ENCODE measurements at regions not wholly inside any gene's neighbourhood (a gene's known extent, or its start where the extent isn't known, plus 50 kb on each side); places are given as distances from the start of the nearest gene placed in this dataset.
"Not testable (repeated sequence)": the region's sequence is repeated elsewhere in the genome, so short reads cannot be mapped to it uniquely, and the experiment has no call there.

DNA sequence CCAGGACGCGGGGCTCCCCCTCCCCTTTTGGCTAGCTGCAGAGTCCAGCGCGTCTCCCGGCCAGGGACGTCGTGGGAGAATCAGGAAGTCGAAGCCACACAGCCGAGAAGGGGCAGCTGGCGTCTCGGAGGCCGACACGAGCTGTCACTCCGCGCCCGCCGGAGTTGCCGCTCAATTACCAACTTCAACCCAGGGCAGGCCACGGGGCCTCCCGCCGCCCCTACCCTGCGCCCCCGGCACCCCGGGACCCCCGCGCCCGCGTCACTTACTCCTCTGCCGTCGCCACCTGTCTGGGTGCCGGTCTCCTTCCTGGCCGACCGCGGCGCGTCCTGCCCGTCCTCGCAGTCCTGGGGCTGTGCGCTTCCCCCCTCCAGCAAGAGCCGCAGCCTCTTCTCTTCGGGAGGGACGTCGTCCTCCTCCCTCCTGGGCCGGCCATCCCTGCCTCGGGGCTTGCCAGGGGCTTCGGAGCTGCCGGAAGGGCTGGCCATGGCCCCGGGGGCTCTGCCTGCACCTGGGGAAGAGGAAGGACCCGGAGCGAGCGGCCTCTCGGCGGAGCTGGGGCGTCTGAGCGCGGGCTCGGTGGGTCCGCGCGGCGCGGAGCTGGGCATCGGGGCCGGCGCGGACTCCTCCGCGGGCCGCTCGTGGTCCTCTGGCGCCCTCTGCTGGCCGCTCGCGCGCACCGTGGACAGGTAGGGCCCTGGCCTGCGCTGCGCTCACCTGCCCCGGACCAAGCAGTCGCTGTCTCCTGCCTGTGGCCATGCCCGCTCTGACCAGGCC, 65.6 kb upstream of the CLEC6A start:
- peak; percentile 58 for DNase-seq

DNA sequence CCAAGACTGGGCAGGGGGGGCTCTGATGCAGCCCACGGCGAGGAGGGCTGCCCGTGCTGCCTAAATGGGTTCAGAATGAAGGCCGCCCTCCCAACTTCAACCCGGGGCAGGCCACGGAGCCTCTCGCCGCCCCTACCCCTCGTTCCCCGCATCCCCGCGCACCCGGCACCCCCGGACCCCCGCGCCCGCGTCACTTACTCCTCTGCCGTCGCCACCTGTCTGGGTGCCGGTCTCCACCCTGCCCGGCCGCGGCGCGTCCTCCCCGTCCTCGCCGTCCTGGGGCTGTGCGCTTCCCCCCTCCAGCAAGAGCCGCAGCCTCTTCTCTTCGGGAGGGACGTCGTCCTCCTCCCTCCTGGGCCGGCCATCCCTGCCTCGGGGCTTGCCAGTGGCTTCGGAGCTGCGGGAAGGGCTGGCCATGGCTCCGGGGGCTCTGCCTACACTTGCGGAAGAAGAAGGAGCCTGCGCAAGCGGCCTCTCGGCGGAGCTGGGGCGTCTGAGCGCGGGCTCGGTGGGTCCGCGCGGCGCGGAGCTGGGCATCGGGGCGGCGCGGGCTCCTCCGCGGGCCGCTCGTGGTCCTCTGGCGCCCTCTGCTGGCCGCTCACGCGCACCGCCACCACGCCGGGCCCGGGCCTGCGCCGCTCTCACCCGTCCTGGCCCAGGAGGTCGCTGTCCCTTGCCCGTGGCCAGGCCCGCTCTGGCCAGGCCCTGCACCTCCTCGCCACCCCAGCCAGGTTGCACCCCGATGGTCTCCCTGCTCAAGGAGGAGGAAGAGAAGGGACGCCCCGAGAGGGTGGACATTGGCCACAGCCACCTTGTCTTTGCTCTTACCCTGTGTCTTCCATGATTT, 59.3 kb upstream of the CLEC6A start:
- DNase-seq: peak; percentile 56

DNA sequence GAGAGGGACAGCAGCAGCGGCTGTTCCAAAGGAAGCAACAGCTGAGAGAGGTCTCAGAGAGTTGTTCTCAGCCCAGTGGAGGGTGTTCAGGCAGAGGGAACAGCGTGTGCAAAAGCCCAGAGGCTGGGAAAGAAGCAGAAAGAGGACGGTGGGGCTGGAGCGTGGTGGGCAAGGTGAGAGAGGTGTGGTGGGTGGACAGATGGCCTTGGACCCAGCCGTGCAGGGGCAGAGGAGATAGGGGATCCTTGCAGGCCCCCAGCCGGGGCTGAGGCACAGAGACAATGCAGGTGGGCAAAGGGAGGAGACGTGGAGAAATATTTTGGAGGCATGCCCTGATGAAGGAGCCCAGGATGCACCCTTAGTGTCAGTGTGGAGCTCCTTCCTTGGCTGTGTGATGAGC, 58.4 kb upstream of the CLEC6A start:
- DNase-seq: not testable (repeated sequence)

DNA sequence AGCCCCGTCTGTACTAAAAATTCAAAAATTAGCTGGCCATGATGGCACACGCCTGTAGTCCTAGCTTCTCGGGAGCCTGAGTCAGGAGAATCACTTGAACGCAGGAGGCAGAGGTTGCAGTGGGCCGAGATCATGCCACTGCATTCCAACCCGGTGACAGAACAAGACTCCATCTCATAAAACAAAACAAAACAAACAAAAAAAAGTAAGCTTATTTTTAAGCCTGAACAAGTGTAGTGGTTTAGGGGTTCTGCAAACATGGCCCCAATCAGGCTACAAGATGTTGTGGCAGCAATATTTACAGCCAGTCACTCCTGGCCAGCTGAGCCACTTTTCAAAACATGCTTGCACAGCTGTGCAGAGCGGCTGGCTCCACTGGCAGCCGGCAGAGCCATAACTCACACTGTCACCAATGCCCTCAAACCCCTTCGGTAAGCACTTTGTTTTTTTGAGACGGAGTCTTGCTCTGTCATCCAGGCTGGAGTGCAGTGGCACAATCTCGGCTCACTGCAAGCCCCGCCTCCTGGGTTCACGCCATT, 56.2 kb upstream of the CLEC6A start:
- DNase-seq: not testable (repeated sequence)

DNA sequence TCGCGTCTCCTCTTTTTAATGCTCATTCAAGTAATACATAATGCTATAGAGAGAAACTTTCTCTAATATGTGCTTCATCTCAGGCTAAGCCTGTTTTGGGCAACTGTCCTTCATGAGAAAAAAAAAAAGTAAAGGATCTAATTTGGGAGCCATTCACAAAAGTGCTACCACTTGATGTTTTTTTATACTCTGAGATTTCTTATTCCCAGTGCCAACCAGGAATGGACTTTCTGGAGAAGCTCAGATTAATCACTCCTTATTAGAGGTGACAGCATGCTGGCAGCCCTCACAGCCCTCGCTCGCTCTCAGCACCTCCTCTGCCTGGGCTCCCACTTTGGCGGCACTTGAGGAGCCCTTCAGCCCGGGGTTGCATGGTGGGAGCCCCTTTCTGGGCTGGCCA, 51.9 kb upstream of the CLEC6A start:
- not testable (repeated sequence) for DNase-seq

DNA sequence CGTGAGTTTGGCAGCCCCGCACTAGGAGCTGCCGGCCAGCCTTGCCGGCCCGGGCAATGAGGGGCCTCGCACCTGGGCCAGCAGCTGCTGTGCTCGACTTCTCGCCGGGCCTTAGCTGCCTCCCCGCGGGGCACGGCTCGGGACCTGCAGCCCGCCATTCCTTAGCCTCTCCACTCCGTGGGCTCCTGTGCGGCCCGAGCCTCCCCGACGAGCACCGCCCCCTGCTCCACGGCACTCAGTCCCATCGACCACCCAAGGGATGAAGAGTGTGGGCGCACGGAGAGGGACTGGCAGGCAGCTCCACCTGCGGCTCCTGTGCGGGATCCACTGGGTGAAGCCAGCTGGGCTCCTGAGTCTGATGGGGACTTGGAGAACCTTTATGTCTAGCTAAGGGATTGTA, 51.4 kb upstream of the CLEC6A start:
- DNase-seq: not testable (repeated sequence)
